ENCODE measurements at regions not wholly inside any gene's neighbourhood (a gene's known extent, or its start where the extent isn't known, plus 50 kb on each side); places are given as distances from the start of the nearest gene placed in this dataset.
"Not testable (repeated sequence)": the region's sequence is repeated elsewhere in the genome, so short reads cannot be mapped to it uniquely, and the experiment has no call there.

GRCh38 chr13:50156561-50157127, 141.4 kb downstream of the KCNRG start:
- peak; percentile 16 for DNase-seq

- DNase-seq = no peak
Measured at GRCh38 chr13:50158385-50159165, 143.3 kb downstream of the KCNRG start.

DNA sequence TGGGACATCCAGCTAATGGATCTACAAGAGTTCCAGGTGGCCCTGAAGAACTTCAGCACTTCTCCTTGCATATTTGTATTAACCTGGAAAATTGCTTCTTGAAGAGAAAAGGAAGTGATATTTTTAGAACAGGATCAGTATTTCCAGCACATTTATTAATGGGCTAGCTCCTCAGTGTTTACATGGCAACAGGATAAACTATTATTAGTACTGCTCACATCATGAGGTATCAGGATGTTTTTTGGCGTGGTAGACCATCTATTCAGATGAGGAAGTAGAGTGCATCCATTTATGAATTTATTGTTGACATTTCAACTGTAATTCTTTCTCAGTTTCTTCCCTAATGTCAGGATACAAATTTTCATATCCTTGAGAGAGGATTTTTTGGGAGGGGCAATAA, 144.4 kb downstream of the KCNRG start:
- DNase-seq = no peak

DNA sequence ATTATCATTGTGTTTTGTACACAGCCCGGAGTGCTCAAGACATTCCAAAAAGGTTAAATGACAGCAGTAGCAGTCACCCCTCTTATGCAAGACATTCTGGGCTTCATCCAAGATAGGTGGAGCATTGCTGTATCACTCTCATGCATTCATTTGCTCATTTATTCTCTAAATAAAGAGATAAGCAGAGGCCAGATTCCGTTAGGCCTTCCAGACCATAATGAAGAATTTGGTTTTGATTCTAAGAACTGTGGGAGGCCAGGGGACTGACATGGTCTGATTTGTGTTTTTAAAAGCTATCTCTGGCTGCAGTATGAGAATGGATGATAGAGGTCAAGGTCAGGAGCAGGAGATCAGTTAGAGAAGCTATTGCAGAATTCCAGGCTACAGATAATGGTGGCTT, 145.8 kb downstream of the KCNRG start:
- DNase-seq = no peak

- no peak for DNase-seq
Measured at GRCh38 chr13:50162001-50162400, 146.8 kb downstream of the KCNRG start.

- no peak for DNase-seq
Measured at GRCh38 chr13:50162567-50162966, 147.3 kb downstream of the KCNRG start.

- DNase-seq = no peak
Measured at GRCh38 chr13:50167224-50167947, 152.1 kb downstream of the KCNRG start.

GRCh38 chr13:50167967-50168366, 152.7 kb downstream of the KCNRG start:
- DNase-seq = no peak

DNA sequence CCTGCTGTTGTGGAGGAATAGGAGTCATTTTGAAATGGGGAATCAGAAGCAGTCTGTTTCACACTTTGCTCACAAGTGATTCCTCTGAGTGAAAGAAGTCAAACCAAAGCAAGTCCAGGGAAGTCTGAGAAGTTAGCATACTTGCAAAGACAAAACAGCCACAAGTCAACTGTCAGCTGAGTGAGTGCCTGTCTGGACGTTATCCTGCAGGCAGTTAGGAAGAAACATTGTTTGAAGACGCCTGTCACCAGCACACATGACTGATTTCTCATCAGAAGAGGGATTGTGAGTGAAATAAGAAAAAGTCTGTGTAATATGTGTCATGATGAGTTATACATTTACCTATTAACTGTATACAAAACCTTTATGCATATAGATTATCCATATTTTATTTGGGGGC, 153.5 kb downstream of the KCNRG start:
- no peak for DNase-seq

- peak; percentile 32 for DNase-seq
Measured at GRCh38 chr13:50170447-50171037, 155.3 kb downstream of the KCNRG start.

- DNase-seq = no peak
Measured at GRCh38 chr13:50171590-50172282, 156.5 kb downstream of the KCNRG start.

- DNase-seq = not testable (repeated sequence)
Measured at GRCh38 chr13:50173045-50173444, 157.8 kb downstream of the KCNRG start.

DNA sequence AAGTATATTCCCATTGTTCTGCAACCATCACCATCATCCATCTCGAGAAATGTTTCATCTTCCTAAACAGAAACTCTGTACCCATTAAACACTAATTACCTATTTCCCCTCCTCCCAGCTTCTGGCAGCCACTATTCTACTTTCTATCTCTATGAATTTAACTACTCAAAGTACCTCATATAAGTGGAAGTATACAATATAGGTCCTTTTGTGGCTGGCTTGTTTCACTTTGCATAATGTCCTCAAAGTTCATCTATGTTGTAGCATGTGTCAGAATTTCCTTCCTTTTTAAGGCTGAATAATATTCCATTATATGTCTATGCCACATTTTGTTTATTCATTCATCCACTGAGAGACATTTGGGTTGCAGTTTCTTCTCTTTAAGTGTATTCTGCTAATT, 159.4 kb downstream of the KCNRG start:
- DNase-seq = no peak

GRCh38 chr13:50179977-50180376, 164.7 kb downstream of the KCNRG start:
- no peak for DNase-seq

DNA sequence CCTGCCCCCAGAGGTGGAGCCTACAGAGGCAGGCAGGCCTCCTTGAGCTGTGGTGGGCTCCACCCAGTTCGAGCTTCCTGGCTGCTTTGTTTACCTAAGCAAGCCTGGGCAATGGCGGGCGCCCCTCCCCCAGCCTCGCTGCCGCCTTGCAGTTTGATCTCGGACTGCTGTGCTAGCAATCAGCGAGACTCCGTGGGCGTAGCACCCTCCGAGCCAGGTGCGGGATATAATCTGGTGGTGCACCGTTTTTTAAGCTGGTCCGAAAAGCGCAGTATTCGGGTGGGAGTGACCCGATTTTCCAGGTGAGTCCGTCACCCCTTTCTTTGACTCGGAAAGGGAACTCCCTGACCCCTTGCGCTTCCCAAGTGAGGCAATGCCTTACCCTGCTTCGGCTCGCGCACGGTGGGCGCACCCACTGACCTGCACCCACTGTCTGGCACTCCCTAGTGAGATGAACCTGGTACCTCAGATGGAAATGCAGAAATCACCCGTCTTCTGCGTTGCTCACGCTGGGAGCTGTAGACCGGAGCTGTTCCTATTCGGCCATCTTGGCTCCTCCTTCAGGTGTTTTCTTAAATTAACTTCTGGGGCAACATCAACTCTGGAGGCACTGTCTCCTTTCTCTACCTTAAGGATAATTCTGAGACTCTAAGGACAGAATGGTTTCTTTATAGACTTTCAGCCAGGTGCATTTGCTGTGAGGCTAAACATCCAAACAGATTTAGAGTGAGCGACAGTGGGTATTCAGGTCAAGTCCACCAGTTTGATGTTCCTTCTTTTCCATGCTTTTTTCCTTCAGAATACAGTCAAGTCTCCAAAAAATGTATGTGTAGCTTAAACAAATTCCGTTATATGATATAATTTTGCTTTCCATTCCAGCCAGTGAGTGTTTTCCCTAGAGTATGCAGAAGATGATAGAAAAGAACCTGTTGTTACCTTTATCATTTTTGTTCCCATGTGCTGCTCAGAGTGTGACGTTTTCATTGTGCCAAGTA, 170.8 kb downstream of the KCNRG start:
- not testable (repeated sequence) for DNase-seq

- DNase-seq = no peak
Measured at GRCh38 chr13:50187352-50188029, 172.2 kb downstream of the KCNRG start.

- no peak for DNase-seq
Measured at GRCh38 chr13:50188696-50189095, 173.5 kb downstream of the KCNRG start.

GRCh38 chr13:50189450-50189849, 174.2 kb downstream of the KCNRG start:
- no peak for DNase-seq

GRCh38 chr13:50191004-50191403, 175.8 kb downstream of the KCNRG start:
- DNase-seq = no peak

GRCh38 chr13:50192272-50192813, 177.1 kb downstream of the KCNRG start:
- no peak for DNase-seq

Measured in skin of body (tissue), 1 donor.